ENCODE measurements at regions not wholly inside any gene's neighbourhood (a gene's known extent, or its start where the extent isn't known, plus 50 kb on each side); places are given as distances from the start of the nearest gene placed in this dataset.

GRCh38 chr13:111396457-111396856 lies 76.0 kb downstream of the TEX29 start:
- Histone ChIP-seq H3K4me1 (ENCODE audit: control insufficient read depth in 1 of 2, insufficient read depth in 2 of 2, low read length in 2 of 2) (no peaks in the 10 kb centered on the region), H3K36me3 (replicated peaks in 1 of 2; ENCODE audit: control insufficient read depth in 1 of 2, insufficient read depth in 2 of 2, low read length in 2 of 2) (no peaks in the 10 kb centered on the region), H3K9me3 (replicated peaks in 1 of 2; ENCODE audit: control insufficient read depth in 1 of 2, insufficient read depth in 1 of 2, low read length in 2 of 2) (no peaks in the 10 kb centered on the region), H3K27ac (ENCODE audit: low read depth in 1 of 2, low read length in 2 of 2) (no peak overlapping the region), H3K9ac (ENCODE audit: insufficient read depth, low read length, poor library complexity, severe bottlenecking) (no peak overlapping the region), H4K20me1 (ENCODE audit: insufficient read depth, low read length) (no peaks in the 10 kb centered on the region), H3K27me3 (ENCODE audit: control insufficient read depth in 2 of 2, insufficient read depth in 2 of 2, low read length in 2 of 2) (no peaks in the 10 kb centered on the region), H3K79me2 (ENCODE audit: insufficient read depth, low read length) (no peaks in the 10 kb centered on the region), H3K4me3 (replicated peaks in 1 of 3; ENCODE audit: low read depth in 2 of 3, low read length in 3 of 3) (no peak overlapping the region), H3K4me2 (replicated peaks; ENCODE audit: extremely low read depth, low read length, poor library complexity, severe bottlenecking) (no peak overlapping the region), H2AFZ (ENCODE audit: insufficient read depth, low read depth, low read length, poor library complexity, severe bottlenecking) (no peak overlapping the region)
- intact Hi-C loops (cut with micrococcal nuclease): no loop called here
- Mint-ChIP-seq H3K36me3 (no peaks in the 10 kb centered on the region), H3K27ac (no peak overlapping the region), H3K27me3 (ENCODE audit: low read depth in 3 of 3) (peaks cover 0 to 7% (median 4%) of the 10 kb centered on the region in 3 donors), H3K4me1 (no peaks in the 10 kb centered on the region), H3K9me3 (peaks cover 0 to 6% (median 0%) of the 10 kb centered on the region in 7 donors), H3K4me3 (no peak overlapping the region)
- no peak for DNase-seq
- TF ChIP-seq, protein P1, sequence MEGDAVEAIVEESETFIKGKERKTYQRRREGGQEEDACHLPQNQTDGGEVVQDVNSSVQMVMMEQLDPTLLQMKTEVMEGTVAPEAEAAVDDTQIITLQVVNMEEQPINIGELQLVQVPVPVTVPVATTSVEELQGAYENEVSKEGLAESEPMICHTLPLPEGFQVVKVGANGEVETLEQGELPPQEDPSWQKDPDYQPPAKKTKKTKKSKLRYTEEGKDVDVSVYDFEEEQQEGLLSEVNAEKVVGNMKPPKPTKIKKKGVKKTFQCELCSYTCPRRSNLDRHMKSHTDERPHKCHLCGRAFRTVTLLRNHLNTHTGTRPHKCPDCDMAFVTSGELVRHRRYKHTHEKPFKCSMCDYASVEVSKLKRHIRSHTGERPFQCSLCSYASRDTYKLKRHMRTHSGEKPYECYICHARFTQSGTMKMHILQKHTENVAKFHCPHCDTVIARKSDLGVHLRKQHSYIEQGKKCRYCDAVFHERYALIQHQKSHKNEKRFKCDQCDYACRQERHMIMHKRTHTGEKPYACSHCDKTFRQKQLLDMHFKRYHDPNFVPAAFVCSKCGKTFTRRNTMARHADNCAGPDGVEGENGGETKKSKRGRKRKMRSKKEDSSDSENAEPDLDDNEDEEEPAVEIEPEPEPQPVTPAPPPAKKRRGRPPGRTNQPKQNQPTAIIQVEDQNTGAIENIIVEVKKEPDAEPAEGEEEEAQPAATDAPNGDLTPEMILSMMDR (IDR thresholded peaks at IDR 0.05): no peak
- WGBS (ENCODE audit: insufficient coverage): 95% methylated on average over 12 of the region's 12 CpGs

- Histone ChIP-seq H3K4me2 (replicated peaks; ENCODE audit: extremely low read depth, low read length, poor library complexity, severe bottlenecking) (no peak overlapping the region), H4K20me1 (ENCODE audit: insufficient read depth, low read length) (no peaks in the 10 kb centered on the region), H3K27ac (ENCODE audit: low read depth in 1 of 2, low read length in 2 of 2) (no peak overlapping the region), H3K79me2 (ENCODE audit: insufficient read depth, low read length) (no peaks in the 10 kb centered on the region), H3K9ac (ENCODE audit: insufficient read depth, low read length, poor library complexity, severe bottlenecking) (no peak overlapping the region), H3K9me3 (replicated peaks in 1 of 2; ENCODE audit: control insufficient read depth in 1 of 2, insufficient read depth in 1 of 2, low read length in 2 of 2) (no peaks in the 10 kb centered on the region), H3K4me1 (ENCODE audit: control insufficient read depth in 1 of 2, insufficient read depth in 2 of 2, low read length in 2 of 2) (no peaks in the 10 kb centered on the region), H3K36me3 (replicated peaks in 1 of 2; ENCODE audit: control insufficient read depth in 1 of 2, insufficient read depth in 2 of 2, low read length in 2 of 2) (no peaks in the 10 kb centered on the region), H2AFZ (ENCODE audit: insufficient read depth, low read depth, low read length, poor library complexity, severe bottlenecking) (no peak overlapping the region), H3K27me3 (ENCODE audit: control insufficient read depth in 2 of 2, insufficient read depth in 2 of 2, low read length in 2 of 2) (no peaks in the 10 kb centered on the region), H3K4me3 (replicated peaks in 1 of 3; ENCODE audit: low read depth in 2 of 3, low read length in 3 of 3) (no peak overlapping the region)
- TF ChIP-seq, protein P1 (IDR thresholded peaks at IDR 0.05): no peak
- Mint-ChIP-seq H3K27ac (peak overlapping the region in 1 of 7 donors; percentile 37), H3K4me1 (no peaks in the 10 kb centered on the region), H3K4me3 (no peak overlapping the region), H3K9me3 (peaks cover 0 to 6% (median 0%) of the 10 kb centered on the region in 7 donors), H3K36me3 (no peaks in the 10 kb centered on the region), H3K27me3 (ENCODE audit: low read depth in 3 of 3) (peaks cover 0 to 7% (median 4%) of the 10 kb centered on the region in 3 donors)
- DNase-seq: no peak
- intact Hi-C loops (cut with micrococcal nuclease): no loop called here
- 98% methylated on average over 21 of the region's 25 CpGs for WGBS (ENCODE audit: insufficient coverage)
Measured at GRCh38 chr13:111397202-111397880, 76.9 kb downstream of the TEX29 start.

Data from CD14-positive monocyte (primary cell).